HepG2 (cell line): ENCODE measurements at regions not wholly inside any gene's neighbourhood (a gene's known extent, or its start where the extent isn't known, plus 50 kb on each side); places are given as distances from the start of the nearest gene placed in this dataset.
"Not testable (repeated sequence)": the region's sequence is repeated elsewhere in the genome, so short reads cannot be mapped to it uniquely, and the experiment has no call there.

Source experiments
- ATAC-seq: fragments of 200-7000 bp; cut with Tn5 transposase; 3 replicates; pipeline ENCODE4 v1.9.1; 2020; ENCODE audit warnings: mild to moderate bottlenecking, moderate library complexity
- BruUV-seq: library from RNA; stranded (reverse); fragments of 400-500 nt; replicated peaks from 2 replicates; lab custom pipeline; 2021; lab: Mats Ljungman, UMichigan
- CTCF ChIA-PET: fragments of 300-600 bp; formaldehyde crosslinking; extraction: SDS; loops from one replicate; lab custom pipeline; 2021; ENCODE audit warnings: low total read pairs, inconsistent platforms, low intra/inter-chr PET ratio; lab: Yijun Ruan, JAX
- POLR2A ChIA-PET: fragments of 350-600 bp; sonication (Branson Sonifier 250); formaldehyde crosslinking; loops from one replicate; lab custom pipeline; 2020; ENCODE audit warnings: antibody characterized with exemption, inconsistent platforms; lab: Yijun Ruan, JAX
- DNase-seq: peaks from one replicate; pipeline ENCODE4 v3.0.0-alpha.2; 2015; ENCODE audit warnings: low spot score
- FAIRE-seq: peaks from 3 replicates; lab custom pipeline; 2011; peaks lifted over from hg19 to GRCh38; lab: Jason Lieb, UNC
- H2AFZ ChIP-seq: one replicate; pipeline ENCODE4 v1.6.1; 2011; ENCODE audit warnings: low read length, inconsistent platforms
- H3K27ac ChIP-seq: fragments of 300-600 bp; 3 replicates; pipeline ENCODE4 v1.8.0; 2011; ENCODE audit warnings: mixed run types, mild to moderate bottlenecking, mixed read lengths, low read length, inconsistent platforms; ENCODE audit not compliant: insufficient read depth; ENCODE audit errors: extremely low read length
- H3K27me3 ChIP-seq, 2 experiments: fragments of 200-600 bp in 1 of 2; 2 replicates in 1 of 2; 3 replicates in 1 of 2; pipeline versions ENCODE4 v1.6.0 to v1.8.0; 2011; ENCODE audit warnings: low read length in 2 of 2, mild to moderate bottlenecking in 2 of 2, moderate library complexity in 2 of 2, inconsistent platforms in 1 of 2; ENCODE audit not compliant: insufficient read depth in 2 of 2, control insufficient read depth in 1 of 2
- H3K36me3 ChIP-seq, 2 experiments: fragments of 200-600 bp in 1 of 2; replicated peaks in 1 of 2; 2 replicates in 1 of 2; 3 replicates in 1 of 2; pipeline versions ENCODE4 v1.5.1 to v1.8.0; 2011; ENCODE audit warnings: low read length in 2 of 2, inconsistent platforms in 1 of 2; ENCODE audit not compliant: insufficient read depth in 2 of 2, control insufficient read depth in 1 of 2
- H3K4me1 ChIP-seq: 2 replicates; pipeline ENCODE4 v1.5.1; 2012; ENCODE audit warnings: low read length, inconsistent platforms; ENCODE audit not compliant: insufficient read depth
- H3K4me2 ChIP-seq: 2 replicates; pipeline ENCODE4 v1.6.0; 2011; ENCODE audit warnings: low read depth, low read length, inconsistent platforms
- H3K4me3 ChIP-seq, 3 experiments: fragments of 200-600 bp in 1 of 3; sonication (generic), shearing (Covaris generic) in 1 of 3; replicated peaks in 1 of 3; 2 replicates each; pipeline ENCODE4 v1.5.1; 2011 to 2016; ENCODE audit warnings: low read length in 3 of 3, inconsistent platforms in 2 of 3, low read depth in 2 of 3, mild to moderate bottlenecking in 2 of 3, control low read depth in 1 of 3, mixed read lengths in 1 of 3; ENCODE audit not compliant: insufficient read depth in 1 of 3
- H3K79me2 ChIP-seq: one replicate; pipeline ENCODE4 v1.6.1; 2011; ENCODE audit warnings: low read length, inconsistent platforms; ENCODE audit not compliant: insufficient read depth
- H3K9ac ChIP-seq: 2 replicates; pipeline ENCODE4 v1.6.0; 2011; ENCODE audit warnings: mild to moderate bottlenecking, low read depth, low read length, inconsistent platforms; ENCODE audit not compliant: insufficient read depth
- H3K9me3 ChIP-seq: 2 replicates; pipeline ENCODE4 v1.5.1; 2012; ENCODE audit warnings: mild to moderate bottlenecking, low read length
- H4K20me1 ChIP-seq: 2 replicates; pipeline ENCODE4 v1.6.0; 2011; ENCODE audit warnings: inconsistent platforms, mild to moderate bottlenecking, low read length, moderate library complexity; ENCODE audit not compliant: insufficient read depth
- ELF1 ChIP-seq: sonication (generic); formaldehyde crosslinking; IDR thresholded peaks from 2 replicates; pipeline ENCODE4 v1.4.0; 2020; ENCODE audit warnings: missing genetic modification reagents
- GFI1 ChIP-seq: sonication (generic); formaldehyde crosslinking; IDR thresholded peaks from 2 replicates; pipeline ENCODE4 v1.5.0; 2020; ENCODE audit warnings: missing genetic modification reagents, mild to moderate bottlenecking, borderline replicate concordance
- HNRNPL ChIP-seq: fragments of 200-400 bp; formaldehyde crosslinking; IDR thresholded peaks from 2 replicates; pipeline ENCODE4 v1.6.1; 2017; ENCODE audit warnings: mild to moderate bottlenecking, low read depth, low read length
- MED13 ChIP-seq: sonication (generic); formaldehyde crosslinking; IDR thresholded peaks from 2 replicates; pipeline ENCODE4 v1.5.0; 2020; ENCODE audit warnings: missing genetic modification reagents
- NCOA1 ChIP-seq: sonication (generic); formaldehyde crosslinking; IDR thresholded peaks from 2 replicates; pipeline ENCODE4 v1.9.0; 2021; ENCODE audit warnings: missing genetic modification reagents
- SMAD3 ChIP-seq: sonication (generic); formaldehyde crosslinking; IDR thresholded peaks from 2 replicates; pipeline ENCODE4 v1.4.0; 2020; ENCODE audit warnings: missing genetic modification reagents
- ZBTB8A ChIP-seq: sonication (generic); formaldehyde crosslinking; IDR thresholded peaks from 2 replicates; pipeline ENCODE4 v1.4.0; 2020; ENCODE audit warnings: mild to moderate bottlenecking, low read depth, missing genetic modification reagents, borderline replicate concordance
- ZNF746 ChIP-seq: sonication (generic); formaldehyde crosslinking; IDR thresholded peaks from 2 replicates; pipeline ENCODE4 v1.8.0; 2022; ENCODE audit warnings: mild to moderate bottlenecking, missing genetic modification reagents
- WGBS: methylation state at CpG from one replicate; pipeline ENCODE4 v1.1.6; 2017; ENCODE audit warnings: low lambda C conversion rate; 5-methylcytosine and 5-hydroxymethylcytosine counted together
- in situ Hi-C: cut with HindIII; loops from 2 replicates; pipeline ENCODE4 v1.10.0; 2017; ENCODE audit warnings: low pct_unique_long_range_greater_than_20kb; ENCODE audit not compliant: extremely low pct_ligation_motif_present
- intact Hi-C: fragments of 100-400 bp; cut with micrococcal nuclease; formaldehyde crosslinking; loops from one replicate; pipeline ENCODE4 v1.10.0; 2022; ENCODE audit not compliant: unreplicated experiment
- TF ChIP-seq, protein P1 (sequence below): sonication (generic); formaldehyde crosslinking; IDR thresholded peaks from 2 replicates; pipeline ENCODE4 v1.4.0; 2020; ENCODE audit warnings: missing genetic modification reagents
- TF ChIP-seq, protein P2 (sequence below): sonication (generic); formaldehyde crosslinking; IDR thresholded peaks from 2 replicates; pipeline ENCODE4 v1.4.0; 2020; ENCODE audit warnings: mild to moderate bottlenecking, missing genetic modification reagents, borderline replicate concordance
- TF ChIP-seq, protein P3 (sequence below): IDR thresholded peaks from 2 replicates; pipeline ENCODE4 v1.6.1; 2016; ENCODE audit warnings: mild to moderate bottlenecking, missing biosample characterization, missing genetic modification reagents

DNA sequence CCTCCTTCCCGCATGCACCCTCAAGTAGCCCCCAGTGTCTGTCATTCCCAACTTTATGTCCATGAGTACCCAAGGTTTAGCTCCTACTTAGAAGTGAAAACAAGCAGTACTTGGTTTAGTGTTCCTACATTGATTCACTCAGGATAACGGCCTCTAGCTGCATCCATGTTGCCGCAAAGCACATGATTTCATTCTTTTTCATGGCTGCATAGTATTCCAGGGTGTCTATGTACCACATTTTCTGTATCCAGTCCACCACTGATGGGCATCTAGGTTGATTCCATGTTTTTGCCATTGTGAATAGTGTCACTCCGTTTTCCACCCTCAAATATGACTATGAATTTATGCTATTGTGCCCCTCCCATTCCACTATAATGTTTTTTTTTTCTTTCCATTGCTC, 130.5 kb upstream of the MXRA5 start:
- no peaks in the 10 kb centered on the region for H4K20me1 ChIP-seq
- no peaks in the 10 kb centered on the region for H3K4me1 ChIP-seq
- no peaks in the 10 kb centered on the region for H3K79me2 ChIP-seq
- H3K27ac ChIP-seq: no peak overlapping the region
- no peak overlapping the region for H3K4me2 ChIP-seq
- 6% methylated on average over 3 of the region's 4 CpGs for WGBS
- no peaks in the 10 kb centered on the region for H3K36me3 ChIP-seq
- BruUV-seq: no TSS peak
- ChIA-PET POLR2A (no interaction called here), CTCF (no interaction called here)
- TF ChIP-seq MED13 (CRISPR knock-in tag) (no peak), SMAD3 (CRISPR knock-in tag) (no peak), GFI1 (CRISPR knock-in tag) (no peak), ZNF746 (CRISPR knock-in tag) (no peak), NCOA1 (no peak), ELF1 (no peak), HNRNPL (no peak), ZBTB8A (CRISPR knock-in tag) (no peak)
- TF ChIP-seq, protein P1, sequence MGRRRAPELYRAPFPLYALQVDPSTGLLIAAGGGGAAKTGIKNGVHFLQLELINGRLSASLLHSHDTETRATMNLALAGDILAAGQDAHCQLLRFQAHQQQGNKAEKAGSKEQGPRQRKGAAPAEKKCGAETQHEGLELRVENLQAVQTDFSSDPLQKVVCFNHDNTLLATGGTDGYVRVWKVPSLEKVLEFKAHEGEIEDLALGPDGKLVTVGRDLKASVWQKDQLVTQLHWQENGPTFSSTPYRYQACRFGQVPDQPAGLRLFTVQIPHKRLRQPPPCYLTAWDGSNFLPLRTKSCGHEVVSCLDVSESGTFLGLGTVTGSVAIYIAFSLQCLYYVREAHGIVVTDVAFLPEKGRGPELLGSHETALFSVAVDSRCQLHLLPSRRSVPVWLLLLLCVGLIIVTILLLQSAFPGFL: no peak
- TF ChIP-seq, protein P2, sequence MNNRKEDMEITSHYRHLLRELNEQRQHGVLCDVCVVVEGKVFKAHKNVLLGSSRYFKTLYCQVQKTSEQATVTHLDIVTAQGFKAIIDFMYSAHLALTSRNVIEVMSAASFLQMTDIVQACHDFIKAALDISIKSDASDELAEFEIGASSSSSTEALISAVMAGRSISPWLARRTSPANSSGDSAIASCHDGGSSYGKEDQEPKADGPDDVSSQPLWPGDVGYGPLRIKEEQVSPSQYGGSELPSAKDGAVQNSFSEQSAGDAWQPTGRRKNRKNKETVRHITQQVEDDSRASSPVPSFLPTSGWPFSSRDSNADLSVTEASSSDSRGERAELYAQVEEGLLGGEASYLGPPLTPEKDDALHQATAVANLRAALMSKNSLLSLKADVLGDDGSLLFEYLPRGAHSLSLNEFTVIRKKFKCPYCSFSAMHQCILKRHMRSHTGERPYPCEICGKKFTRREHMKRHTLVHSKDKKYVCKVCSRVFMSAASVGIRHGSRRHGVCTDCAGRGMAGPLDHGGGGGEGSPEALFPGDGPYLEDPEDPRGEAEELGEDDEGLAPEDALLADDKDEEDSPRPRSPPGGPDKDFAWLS (CRISPR knock-in tag): no peak
- TF ChIP-seq, protein P3, sequence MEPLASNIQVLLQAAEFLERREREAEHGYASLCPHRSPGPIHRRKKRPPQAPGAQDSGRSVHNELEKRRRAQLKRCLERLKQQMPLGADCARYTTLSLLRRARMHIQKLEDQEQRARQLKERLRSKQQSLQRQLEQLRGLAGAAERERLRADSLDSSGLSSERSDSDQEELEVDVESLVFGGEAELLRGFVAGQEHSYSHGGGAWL (CRISPR knock-in tag): no peak
- FAIRE-seq (no peak), DNase-seq (no peak), ATAC-seq (no peak)
- intact Hi-C loops: no loop called here
- in situ Hi-C loops: no loop called here
- no peaks in the 10 kb centered on the region for H3K27me3 ChIP-seq
- no peak overlapping the region for H2AFZ ChIP-seq
- no peak overlapping the region for H3K4me3 ChIP-seq
- H3K9me3 ChIP-seq: no peaks in the 10 kb centered on the region
- H3K9ac ChIP-seq: no peak overlapping the region

DNA sequence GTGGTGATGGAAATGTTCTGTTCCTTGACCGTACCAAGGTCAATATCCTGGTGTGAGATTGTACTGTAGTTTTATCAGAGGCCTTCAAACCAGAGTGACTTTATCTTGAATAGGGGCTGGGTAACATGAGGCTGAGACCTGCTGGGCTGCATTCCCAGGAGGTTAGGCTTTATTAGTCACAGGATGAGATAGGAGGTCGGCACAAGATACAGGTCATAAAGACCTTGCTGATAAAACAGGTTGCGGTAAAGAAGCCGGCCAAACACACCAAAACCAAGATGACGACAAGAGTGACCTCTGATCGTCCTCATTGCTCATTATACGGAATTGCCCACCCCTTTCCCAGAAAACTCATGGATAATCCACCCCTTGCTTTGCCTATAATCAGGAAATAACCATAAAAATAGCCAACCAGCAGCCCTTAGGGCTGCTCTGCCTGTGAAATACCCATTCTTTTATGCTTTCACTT, 123.8 kb upstream of the MXRA5 start:
- H3K4me2 ChIP-seq, DNase-seq, H2AFZ ChIP-seq, H3K4me1 ChIP-seq, FAIRE-seq, H3K9me3 ChIP-seq, H3K79me2 ChIP-seq, ATAC-seq, intact Hi-C loops, CTCF ChIA-PET, H3K27me3 ChIP-seq, H3K27ac ChIP-seq, in situ Hi-C loops, BruUV-seq, H3K4me3 ChIP-seq, H3K9ac ChIP-seq, H3K36me3 ChIP-seq, H4K20me1 ChIP-seq, POLR2A ChIA-PET: not testable (repeated sequence)
- 33% methylated on average over 7 of the region's 7 CpGs for WGBS
